ENCODE measurements at regions not wholly inside any gene's neighbourhood (a gene's known extent, or its start where the extent isn't known, plus 50 kb on each side); places are given as distances from the start of the nearest gene placed in this dataset.

DNA sequence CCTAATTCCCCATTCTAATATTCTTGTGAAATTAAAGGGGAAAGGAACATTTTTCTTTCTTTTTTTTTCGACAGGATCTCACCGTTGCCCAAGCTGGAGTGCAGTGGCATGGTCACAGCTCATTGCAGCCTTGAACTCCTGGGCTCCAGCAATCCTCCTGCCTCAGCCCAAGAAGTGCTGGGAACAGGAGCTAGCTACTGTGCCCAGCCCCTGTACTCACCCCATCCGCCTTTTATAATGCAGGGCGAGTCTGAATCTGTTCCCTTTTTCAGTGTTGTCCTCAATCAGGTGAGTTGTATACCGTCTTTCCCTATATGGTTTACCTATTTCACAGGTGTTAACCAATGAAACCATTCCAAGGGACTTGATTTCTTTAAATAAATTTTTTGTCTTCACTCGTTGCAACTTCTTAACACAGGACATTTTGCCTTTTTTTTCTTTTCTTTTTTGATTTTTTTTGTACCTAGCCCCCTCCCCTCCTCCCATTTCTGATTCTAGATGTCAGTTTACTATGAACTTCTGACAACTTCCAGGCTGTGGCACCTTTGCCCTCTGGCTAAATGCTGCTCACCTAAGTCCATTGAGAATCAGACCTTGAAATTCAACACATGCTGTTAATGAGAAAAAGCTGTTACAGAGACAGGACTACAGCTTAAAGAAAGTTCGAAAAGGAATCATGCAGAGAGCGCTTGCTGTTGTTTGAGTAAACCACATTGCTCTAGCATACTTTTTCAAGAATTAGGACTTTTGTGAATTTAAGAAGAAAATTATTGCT, 562.1 kb upstream of the KLF12 start:
- no peaks in the 10 kb centered on the region for H3K4me1 ChIP-seq (ENCODE audit: control insufficient read depth in 1 of 2, insufficient read depth in 2 of 2, low read length in 2 of 2)
- no peaks in the 10 kb centered on the region for H3K27me3 ChIP-seq (ENCODE audit: control insufficient read depth in 2 of 2, insufficient read depth in 2 of 2, low read length in 2 of 2)
- H3K36me3 Mint-ChIP-seq: no peaks in the 10 kb centered on the region
- no peaks in the 10 kb centered on the region for H3K36me3 ChIP-seq (replicated peaks in 1 of 2; ENCODE audit: control insufficient read depth in 1 of 2, insufficient read depth in 2 of 2, low read length in 2 of 2)
- H3K9ac ChIP-seq (ENCODE audit: insufficient read depth, low read length, poor library complexity, severe bottlenecking): no peak overlapping the region
- H3K4me3 ChIP-seq (replicated peaks in 1 of 3; ENCODE audit: low read depth in 2 of 3, low read length in 3 of 3): no peak overlapping the region
- H3K4me3 Mint-ChIP-seq: no peak overlapping the region
- WGBS (ENCODE audit: insufficient coverage): 0% methylated on average over 1 of the region's 8 CpGs
- H3K27ac ChIP-seq (ENCODE audit: low read depth in 1 of 2, low read length in 2 of 2): no peak overlapping the region
- H3K27me3 Mint-ChIP-seq (ENCODE audit: low read depth in 3 of 3): peaks cover 0 to 2% (median 0%) of the 10 kb centered on the region in 3 donors
- peaks cover 0 to 9% of the 10 kb centered on the region in 2 donors for H3K9me3 ChIP-seq (replicated peaks in 1 of 2; ENCODE audit: control insufficient read depth in 1 of 2, insufficient read depth in 1 of 2, low read length in 2 of 2)
- H2AFZ ChIP-seq (ENCODE audit: insufficient read depth, low read depth, low read length, poor library complexity, severe bottlenecking): no peak overlapping the region
- H3K4me2 ChIP-seq (replicated peaks; ENCODE audit: extremely low read depth, low read length, poor library complexity, severe bottlenecking): no peak overlapping the region
- H4K20me1 ChIP-seq (ENCODE audit: insufficient read depth, low read length): no peaks in the 10 kb centered on the region
- TF ChIP-seq CTCF (IDR thresholded peaks at IDR 0.05): no peak
- H3K4me1 Mint-ChIP-seq: no peaks in the 10 kb centered on the region
- no peaks in the 10 kb centered on the region for H3K79me2 ChIP-seq (ENCODE audit: insufficient read depth, low read length)
- H3K9me3 Mint-ChIP-seq: peaks cover 0 to 9% (median 5%) of the 10 kb centered on the region in 7 donors
- intact Hi-C loops (cut with micrococcal nuclease): no loop called here
- H3K27ac Mint-ChIP-seq: no peak overlapping the region
- no peak for DNase-seq

DNA sequence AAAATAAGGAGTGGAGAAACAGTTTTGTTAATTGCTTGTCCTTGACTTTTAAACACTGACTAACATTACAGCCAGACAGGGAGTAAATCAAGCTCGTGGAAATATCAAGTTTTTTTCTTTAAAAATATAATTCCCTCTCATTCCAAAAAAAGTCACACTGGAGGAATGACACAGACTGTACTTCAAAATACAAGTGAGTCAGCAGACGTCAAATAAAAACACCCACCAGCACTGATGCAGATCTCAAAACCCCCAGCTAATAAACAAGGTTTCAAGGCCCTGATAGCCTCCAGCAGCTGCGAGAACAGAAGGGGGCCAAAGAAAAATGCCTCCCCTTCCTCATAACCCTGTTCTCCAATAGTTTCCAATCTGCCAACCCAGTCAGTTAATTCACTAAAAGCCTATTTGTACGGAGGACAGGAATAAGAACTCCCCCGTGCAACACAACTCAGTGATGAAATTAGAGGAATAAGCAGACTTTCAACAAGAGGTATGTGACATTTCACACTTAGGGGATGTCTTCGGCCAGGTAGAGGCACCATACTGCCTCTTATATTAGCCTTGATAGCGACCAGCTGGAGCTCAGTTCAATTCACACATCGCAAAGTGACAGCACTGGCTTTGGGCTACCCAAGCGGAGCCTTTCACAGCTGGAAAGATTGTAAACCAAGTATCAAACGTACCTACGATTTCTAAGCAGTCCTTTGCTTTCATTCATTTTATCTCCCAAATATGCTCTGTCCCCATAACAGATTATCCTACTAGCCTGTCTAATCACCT, 561.0 kb upstream of the KLF12 start:
- Mint-ChIP-seq H3K4me1 (no peaks in the 10 kb centered on the region), H3K27me3 (ENCODE audit: low read depth in 3 of 3) (peaks cover 0 to 2% (median 0%) of the 10 kb centered on the region in 3 donors), H3K9me3 (peaks cover 0 to 7% (median 5%) of the 10 kb centered on the region in 7 donors), H3K4me3 (no peak overlapping the region), H3K36me3 (no peaks in the 10 kb centered on the region), H3K27ac (no peak overlapping the region)
- 54% methylated on average over 8 of the region's 11 CpGs for WGBS (ENCODE audit: insufficient coverage)
- no peak overlapping the region for H3K4me3 ChIP-seq (replicated peaks in 1 of 3; ENCODE audit: low read depth in 2 of 3, low read length in 3 of 3)
- H3K79me2 ChIP-seq (ENCODE audit: insufficient read depth, low read length): no peaks in the 10 kb centered on the region
- H2AFZ ChIP-seq (ENCODE audit: insufficient read depth, low read depth, low read length, poor library complexity, severe bottlenecking): no peak overlapping the region
- no peak overlapping the region for H3K9ac ChIP-seq (ENCODE audit: insufficient read depth, low read length, poor library complexity, severe bottlenecking)
- H3K4me2 ChIP-seq (replicated peaks; ENCODE audit: extremely low read depth, low read length, poor library complexity, severe bottlenecking): no peak overlapping the region
- DNase-seq: no peak
- H3K27me3 ChIP-seq (ENCODE audit: control insufficient read depth in 2 of 2, insufficient read depth in 2 of 2, low read length in 2 of 2): no peaks in the 10 kb centered on the region
- peaks cover 0 to 4% of the 10 kb centered on the region in 2 donors for H3K9me3 ChIP-seq (replicated peaks in 1 of 2; ENCODE audit: control insufficient read depth in 1 of 2, insufficient read depth in 1 of 2, low read length in 2 of 2)
- H3K4me1 ChIP-seq (ENCODE audit: control insufficient read depth in 1 of 2, insufficient read depth in 2 of 2, low read length in 2 of 2): no peaks in the 10 kb centered on the region
- no peak overlapping the region for H3K27ac ChIP-seq (ENCODE audit: low read depth in 1 of 2, low read length in 2 of 2)
- intact Hi-C loops (cut with micrococcal nuclease): no loop called here
- H3K36me3 ChIP-seq (replicated peaks in 1 of 2; ENCODE audit: control insufficient read depth in 1 of 2, insufficient read depth in 2 of 2, low read length in 2 of 2): no peaks in the 10 kb centered on the region
- no peak for TF ChIP-seq CTCF (IDR thresholded peaks at IDR 0.05)
- no peaks in the 10 kb centered on the region for H4K20me1 ChIP-seq (ENCODE audit: insufficient read depth, low read length)

Measured in CD14-positive monocyte (primary cell).